ENCODE measurements at regions not wholly inside any gene's neighbourhood (a gene's known extent, or its start where the extent isn't known, plus 50 kb on each side); places are given as distances from the start of the nearest gene placed in this dataset.

- Histone ChIP-seq H3K9me3 (no peaks in the 10 kb centered on the region), H3K4me1 (no peaks in the 10 kb centered on the region), H3K27me3 (no peaks in the 10 kb centered on the region), H3K27ac (no peak overlapping the region), H3K4me3 (no peak overlapping the region), H3K36me3 (no peaks in the 10 kb centered on the region)
- intact Hi-C loops (cut with DNase I; ENCODE audit: low total_unique reads) = no loop called here
- no peak for DNase-seq (ENCODE audit: low spot score in 2 of 2)
- TF ChIP-seq CTCF (IDR thresholded peaks at IDR 0.05) (no peak), POLR2AphosphoS5 (IDR thresholded peaks at IDR 0.05) (no peak), POLR2A (IDR thresholded peaks at IDR 0.05) (no peak)
These were observed 69.3 kb upstream of the MOCS2 start for GRCh38 chr5:53178830-53179229.

- H3K27me3 ChIP-seq = no peaks in the 10 kb centered on the region
- DNase-seq (ENCODE audit: low spot score in 2 of 2) = no peak
- H3K27ac ChIP-seq = no peak overlapping the region
- H3K9me3 ChIP-seq = no peaks in the 10 kb centered on the region
- no peak overlapping the region for H3K4me3 ChIP-seq
- TF ChIP-seq CTCF (IDR thresholded peaks at IDR 0.05) (no peak), POLR2AphosphoS5 (IDR thresholded peaks at IDR 0.05) (no peak), POLR2A (IDR thresholded peaks at IDR 0.05) (no peak)
- no peaks in the 10 kb centered on the region for H3K4me1 ChIP-seq
- intact Hi-C loops (cut with DNase I; ENCODE audit: low total_unique reads) = no loop called here
- H3K36me3 ChIP-seq = no peaks in the 10 kb centered on the region
These were observed 70.1 kb upstream of the MOCS2 start for GRCh38 chr5:53179691-53180090.

GRCh38 chr5:53180538-53180937, 71.0 kb upstream of the MOCS2 start:
- Histone ChIP-seq H3K4me1 (no peaks in the 10 kb centered on the region), H3K36me3 (no peaks in the 10 kb centered on the region), H3K27ac (no peak overlapping the region), H3K4me3 (no peak overlapping the region), H3K27me3 (no peaks in the 10 kb centered on the region), H3K9me3 (no peaks in the 10 kb centered on the region)
- intact Hi-C loops (cut with DNase I; ENCODE audit: low total_unique reads) = no loop called here
- DNase-seq (ENCODE audit: low spot score in 2 of 2) = no peak
- TF ChIP-seq POLR2AphosphoS5 (IDR thresholded peaks at IDR 0.05) = no peak
- no peak for TF ChIP-seq CTCF (IDR thresholded peaks at IDR 0.05)
- no peak for TF ChIP-seq POLR2A (IDR thresholded peaks at IDR 0.05)

- no peaks in the 10 kb centered on the region for H3K27me3 ChIP-seq
- TF ChIP-seq POLR2A (IDR thresholded peaks at IDR 0.05) (no peak), POLR2AphosphoS5 (IDR thresholded peaks at IDR 0.05) (no peak), CTCF (IDR thresholded peaks at IDR 0.05) (no peak)
- no peak for DNase-seq (ENCODE audit: low spot score in 2 of 2)
- H3K4me3 ChIP-seq = no peak overlapping the region
- H3K27ac ChIP-seq = no peak overlapping the region
- no peaks in the 10 kb centered on the region for H3K36me3 ChIP-seq
- intact Hi-C loops (cut with DNase I; ENCODE audit: low total_unique reads) = no loop called here
- no peaks in the 10 kb centered on the region for H3K4me1 ChIP-seq
- H3K9me3 ChIP-seq = peaks cover 0 to under 1% of the 10 kb centered on the region in 2 donors
These were observed 71.4 kb upstream of the MOCS2 start for GRCh38 chr5:53180991-53181390.

- Histone ChIP-seq H3K27me3 (no peaks in the 10 kb centered on the region), H3K9me3 (peaks cover 0 to 9% of the 10 kb centered on the region in 2 donors), H3K27ac (no peak overlapping the region), H3K36me3 (no peaks in the 10 kb centered on the region), H3K4me3 (no peak overlapping the region), H3K4me1 (no peaks in the 10 kb centered on the region)
- intact Hi-C loops (cut with DNase I; ENCODE audit: low total_unique reads) = no loop called here
- DNase-seq (ENCODE audit: low spot score in 2 of 2) = no peak
- TF ChIP-seq POLR2A (IDR thresholded peaks at IDR 0.05) (no peak), POLR2AphosphoS5 (IDR thresholded peaks at IDR 0.05) (no peak), CTCF (IDR thresholded peaks at IDR 0.05) (no peak)
These were observed 74.3 kb upstream of the MOCS2 start for GRCh38 chr5:53183880-53184279.

Measured in breast epithelium (tissue), 4 donors.